Transverse colon (tissue), 4 donors: ENCODE measurements at regions not wholly inside any gene's neighbourhood (a gene's known extent, or its start where the extent isn't known, plus 50 kb on each side); places are given as distances from the start of the nearest gene placed in this dataset.

Experiments
- DNase-seq: peaks from one replicate; pipeline ENCODE4 v3.0.0-alpha.2; 2019
- H3K27ac ChIP-seq, 4 donors: fragments of 200-600 bp; sonication (generic); 2 replicates each; pipeline ENCODE4 v1.5.1; 2016 to 2018; ENCODE audit warnings: inconsistent platforms in 4 of 4
- H3K27me3 ChIP-seq: fragments of 200-600 bp; sonication (generic); 2 replicates; pipeline ENCODE4 v1.5.1; 2017; ENCODE audit warnings: inconsistent platforms
- H3K36me3 ChIP-seq, 4 donors: fragments of 200-600 bp; sonication (generic); 2 replicates each; pipeline ENCODE4 v1.5.1; 2017 to 2019; ENCODE audit warnings: inconsistent platforms in 4 of 4
- H3K4me1 ChIP-seq, 4 donors: fragments of 200-600 bp; sonication (generic); 2 replicates each; pipeline ENCODE4 v1.5.1; 2017 to 2020; ENCODE audit warnings: inconsistent platforms in 4 of 4
- H3K4me3 ChIP-seq, 4 donors: fragments of 200-600 bp; sonication (generic); 1 replicate in 1 of 4; 2 replicates in 3 of 4; pipeline versions ENCODE4 v1.5.1 to v1.6.1; 2017 to 2019; ENCODE audit warnings: inconsistent platforms in 4 of 4
- H3K9me3 ChIP-seq, 2 donors: fragments of 200-600 bp; sonication (generic); 2 replicates each; pipeline ENCODE4 v1.5.1; 2017 to 2019; ENCODE audit warnings: inconsistent platforms in 2 of 2
- CTCF ChIP-seq, 5 experiments: fragments of 200-600 bp in 3 of 5; fragments of 450-650 bp in 2 of 5; sonication (generic) in 3 of 5; IDR thresholded peaks; 1 replicate in 2 of 5; 2 replicates in 3 of 5; pipeline ENCODE4 v1.5.1; 2016 to 2017; ENCODE audit warnings: antibody characterized with exemption in 5 of 5, inconsistent platforms in 3 of 5, mild to moderate bottlenecking in 2 of 5, moderate library complexity in 1 of 5
- EP300 ChIP-seq: sonication (generic); formaldehyde crosslinking; IDR thresholded peaks from one replicate; pipeline ENCODE4 v1.6.1; 2017; ENCODE audit warnings: antibody characterized with exemption, low read depth
- POLR2A ChIP-seq: fragments of 450-650 bp; IDR thresholded peaks from one replicate; pipeline ENCODE4 v1.6.1; 2016; ENCODE audit warnings: antibody characterized with exemption, mild to moderate bottlenecking, moderate library complexity
- POLR2AphosphoS5 ChIP-seq, 3 donors: sonication (generic); formaldehyde crosslinking; IDR thresholded peaks; one replicate each; pipeline ENCODE4 v1.6.1; 2016; ENCODE audit warnings: antibody characterized with exemption in 3 of 3
- WGBS, 2 donors: methylation state at CpG; one replicate each; pipeline ENCODE4 v1.1.5; 2018; ENCODE audit warnings: low coverage in 1 of 2; 5-methylcytosine and 5-hydroxymethylcytosine counted together
- in situ Hi-C, 4 donors: fragments of 200-750 bp; cut with MboI; loops; one replicate each; pipeline versions ENCODE4 v1.15.0 to v1.15.1; 2017; ENCODE audit warnings: low sequenced_read_pairs in 3 of 4, low pct_ligation_motif_present in 1 of 4, low pct_unique_long_range_greater_than_20kb in 1 of 4
- intact Hi-C: fragments of 100-400 bp; cut with DNase I; formaldehyde crosslinking; loops from one replicate; pipeline ENCODE4 v1.15.1; 2023; ENCODE audit warnings: low total_unique reads

- Histone ChIP-seq H3K36me3 (no peaks in the 10 kb centered on the region), H3K9me3 (no peaks in the 10 kb centered on the region), H3K4me1 (peaks cover 0 to 4% (median 0%) of the 10 kb centered on the region in 4 donors), H3K27ac (no peak overlapping the region), H3K27me3 (no peaks in the 10 kb centered on the region), H3K4me3 (no peak overlapping the region)
- intact Hi-C loops (no loop called here), in situ Hi-C loops (no loop called here)
- no peak for DNase-seq
- TF ChIP-seq CTCF (IDR thresholded peaks at IDR 0.05), result no peak
- no peak for TF ChIP-seq EP300
Measured at GRCh38 chr20:6668546-6668945, 98.9 kb upstream of the BMP2 start.

GRCh38 chr20:6665621-6666355 is 101.7 kb upstream of the BMP2 start:
- Histone ChIP-seq H3K4me1 (peaks cover 0 to 26% (median 10%) of the 10 kb centered on the region in 4 donors), H3K4me3 (no peak overlapping the region), H3K36me3 (no peaks in the 10 kb centered on the region), H3K9me3 (no peaks in the 10 kb centered on the region), H3K27ac (no peak overlapping the region), H3K27me3 (no peaks in the 10 kb centered on the region)
- WGBS, 2 donors, result 57 to 60% methylated on average over 5 of the region's 5 CpGs
- in situ Hi-C loops, result no loop called here
- intact Hi-C loops, result no loop called here
- DNase-seq, result no peak
- TF ChIP-seq EP300, result no peak
- TF ChIP-seq POLR2A, result no peak
- TF ChIP-seq CTCF (IDR thresholded peaks at IDR 0.05), result no peak
- TF ChIP-seq POLR2AphosphoS5 (IDR thresholded peaks at IDR 0.05), result no peak

GRCh38 chr20:6665161-6665560 is 102.3 kb upstream of the BMP2 start:
- Histone ChIP-seq H3K4me3 (no peak overlapping the region), H3K27me3 (no peaks in the 10 kb centered on the region), H3K9me3 (no peaks in the 10 kb centered on the region), H3K4me1 (peaks cover 0 to 28% (median 12%) of the 10 kb centered on the region in 4 donors), H3K36me3 (no peaks in the 10 kb centered on the region), H3K27ac (no peak overlapping the region)
- DNase-seq, result no peak
- WGBS, 2 donors, result 81% methylated on average over 1 of the region's 1 CpG; no CpG with 5 or more reads in 1 of the 2 donors
- in situ Hi-C loops (no loop called here), intact Hi-C loops (no loop called here)
- no peak for TF ChIP-seq POLR2A
- no peak for TF ChIP-seq POLR2AphosphoS5 (IDR thresholded peaks at IDR 0.05)
- no peak for TF ChIP-seq EP300
- no peak for TF ChIP-seq CTCF (IDR thresholded peaks at IDR 0.05)

- intact Hi-C loops, result no loop called here
Measured at GRCh38 chr20:6664574-6664973, 102.9 kb upstream of the BMP2 start.

More at GRCh38 chr20:6664574-6664973, 102.9 kb upstream of the BMP2 start:
- Histone ChIP-seq H3K36me3 (no peaks in the 10 kb centered on the region), H3K4me1 (peaks cover 0 to 34% (median 14%) of the 10 kb centered on the region in 4 donors), H3K9me3 (no peaks in the 10 kb centered on the region), H3K4me3 (no peak overlapping the region), H3K27ac (no peak overlapping the region), H3K27me3 (no peaks in the 10 kb centered on the region)
- TF ChIP-seq POLR2A, result no peak
- TF ChIP-seq POLR2AphosphoS5 (IDR thresholded peaks at IDR 0.05), result no peak
- no peak for TF ChIP-seq CTCF (IDR thresholded peaks at IDR 0.05)
- TF ChIP-seq EP300, result no peak
- in situ Hi-C loops, result no loop called here
- DNase-seq, result no peak
- WGBS, 2 donors, result 56 to 88% methylated on average over 1 of the region's 1 CpG
